ENCODE measurements at regions not wholly inside any gene's neighbourhood (a gene's known extent, or its start where the extent isn't known, plus 50 kb on each side); places are given as distances from the start of the nearest gene placed in this dataset.
"Not testable (repeated sequence)": the region's sequence is repeated elsewhere in the genome, so short reads cannot be mapped to it uniquely, and the experiment has no call there.

DNA sequence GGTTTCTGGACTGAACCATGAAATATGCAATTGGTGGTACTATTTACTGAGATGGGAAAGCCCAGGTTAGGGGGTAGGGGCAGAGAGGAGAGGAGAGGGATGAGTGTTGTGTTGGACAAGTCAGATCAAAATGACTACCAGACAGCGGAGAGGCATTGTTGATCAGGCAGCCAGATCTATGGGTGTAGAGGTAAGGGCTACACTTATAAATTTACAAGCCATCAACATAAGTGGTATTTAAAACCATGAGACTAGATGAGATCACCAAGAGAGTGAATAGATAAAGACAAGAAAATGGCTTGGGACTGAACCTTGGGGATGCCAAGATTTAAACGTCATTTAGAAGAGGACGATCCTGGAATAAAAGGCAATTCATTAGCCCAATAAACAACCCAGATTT lies 123.4 kb downstream of the NXPE2 start:
- intact Hi-C loops (cut with DNase I): no loop called here
- DNase-seq (ENCODE audit: low spot score): no peak

GRCh38 chr11:114802878-114803277 lies 124.6 kb downstream of the NXPE2 start:
- no peak for DNase-seq (ENCODE audit: low spot score)
- intact Hi-C loops (cut with DNase I): no loop called here

DNA sequence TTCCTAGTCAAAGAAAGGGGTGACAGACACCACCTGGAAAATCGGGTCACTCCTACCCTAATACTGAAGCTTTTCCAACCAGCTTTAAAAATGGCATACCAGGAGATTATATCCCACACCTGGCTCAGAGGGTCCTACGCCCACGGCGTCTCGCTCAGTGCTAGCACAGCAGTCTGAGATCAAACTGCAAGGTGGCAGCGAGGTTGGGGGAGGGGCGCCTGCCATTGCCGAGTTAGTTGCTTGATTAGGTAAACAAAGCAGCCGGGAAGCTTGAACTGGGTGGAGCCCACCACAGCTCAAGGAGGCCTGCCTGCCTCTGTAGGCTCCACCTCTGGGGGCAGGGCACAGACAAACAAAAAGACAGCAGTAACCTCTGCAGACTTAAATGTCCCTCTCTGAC lies 127.1 kb downstream of the NXPE2 start:
- intact Hi-C loops (cut with DNase I); DNase-seq (ENCODE audit: low spot score): not testable (repeated sequence)

DNA sequence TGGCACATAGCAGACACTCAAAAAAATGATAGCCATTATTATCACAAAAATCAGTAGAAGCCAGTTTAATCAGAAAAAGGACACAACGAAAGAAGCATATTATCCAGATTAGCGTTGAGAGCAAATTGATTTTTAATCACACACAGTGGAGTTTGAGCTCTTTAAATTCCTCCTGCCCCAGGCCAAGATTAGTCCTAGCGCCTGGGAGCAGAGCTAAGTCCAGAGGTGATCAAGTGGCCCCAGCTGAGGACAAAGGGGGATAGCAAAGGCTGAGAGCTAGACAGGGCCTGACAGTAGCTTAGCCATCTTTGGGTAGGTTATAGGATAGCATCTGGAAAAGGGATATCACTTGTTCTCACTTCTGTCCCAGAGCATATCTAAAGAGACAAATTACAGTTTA lies 133.6 kb downstream of the NXPE2 start:
- no peak for DNase-seq (ENCODE audit: low spot score)
- intact Hi-C loops (cut with DNase I): no loop called here

DNA sequence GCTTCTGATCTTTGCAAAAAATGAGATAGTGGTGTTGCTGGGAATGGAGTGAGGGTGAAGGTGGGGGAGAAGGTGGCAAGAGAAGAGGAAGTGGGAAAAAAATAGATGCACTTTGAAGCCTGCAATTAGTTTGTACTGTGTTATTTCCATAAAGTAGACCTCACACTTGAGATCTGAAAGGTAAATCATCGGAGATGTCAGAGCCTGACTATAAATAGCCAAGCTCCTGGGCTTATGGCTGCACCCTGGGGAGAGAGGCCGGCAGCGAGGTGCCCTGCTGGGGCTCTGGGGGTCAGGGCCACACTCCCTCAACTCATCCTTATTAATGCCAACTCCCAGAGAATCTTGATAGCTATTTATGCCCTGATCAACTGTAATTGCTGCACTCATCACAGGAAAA lies 134.4 kb downstream of the NXPE2 start:
- intact Hi-C loops (cut with DNase I): loop anchor here in 1 of 2 donors (1.0 kb wide), 1 partner anchor 14 kb away; no protein-coding TSS in a partner anchor
- DNase-seq (ENCODE audit: low spot score): no peak

GRCh38 chr11:114813189-114813718 lies 134.9 kb downstream of the NXPE2 start:
- DNase-seq (ENCODE audit: low spot score): no peak
- intact Hi-C loops (cut with DNase I): loop anchor here in 1 of 2 donors (1.0 kb wide), 1 partner anchor 15 kb away; no protein-coding TSS in a partner anchor

GRCh38 chr11:114815176-114815575 lies 136.8 kb downstream of the NXPE2 start:
- DNase-seq (ENCODE audit: low spot score): no peak
- intact Hi-C loops (cut with DNase I): no loop called here

DNA sequence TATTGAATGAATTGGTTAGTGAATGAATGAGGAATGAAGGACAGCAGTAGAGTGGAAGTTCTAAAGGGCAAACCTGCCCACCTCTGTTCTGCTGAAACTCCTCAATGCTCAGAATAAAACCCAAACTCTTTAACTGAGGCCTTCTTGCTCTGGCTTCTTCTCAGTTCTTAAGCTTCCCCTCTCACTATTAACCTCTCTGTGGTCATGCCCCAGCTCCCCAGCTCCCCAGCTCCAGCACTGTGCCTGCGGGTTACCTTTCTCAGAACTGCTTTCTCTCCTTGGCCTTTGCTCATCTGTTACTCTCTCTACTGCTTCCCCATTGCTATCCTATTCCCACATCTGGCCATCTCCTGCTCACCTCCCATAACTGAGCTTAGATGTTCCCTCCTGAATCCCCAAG lies 137.4 kb downstream of the NXPE2 start:
- DNase-seq (ENCODE audit: low spot score): no peak
- intact Hi-C loops (cut with DNase I): no loop called here

DNA sequence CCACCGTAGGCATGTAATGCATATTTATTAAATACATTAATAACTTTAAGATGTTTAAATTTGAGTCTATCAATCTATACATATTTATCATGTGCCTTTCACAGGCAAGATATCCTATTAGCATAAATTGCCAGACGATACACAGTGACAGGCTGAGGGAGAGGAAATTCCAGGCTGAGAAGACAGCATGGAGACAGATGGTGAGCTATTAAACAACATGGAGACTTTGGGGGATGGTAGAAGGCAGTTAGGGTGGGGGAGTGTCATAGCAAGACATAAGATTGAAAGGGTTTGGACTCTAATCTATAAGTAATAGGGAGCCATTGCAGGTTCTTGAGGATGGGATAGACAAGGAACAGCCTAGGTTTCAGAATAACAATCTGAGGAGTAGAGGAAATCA lies 138.5 kb downstream of the NXPE2 start:
- intact Hi-C loops (cut with DNase I): no loop called here

GRCh38 chr11:114818382-114818781 lies 140.1 kb downstream of the NXPE2 start:
- intact Hi-C loops (cut with DNase I): no loop called here

More for the DNA sequence above, 138.5 kb downstream of the NXPE2 start:
- DNase-seq (ENCODE audit: low spot score): no peak

DNA sequence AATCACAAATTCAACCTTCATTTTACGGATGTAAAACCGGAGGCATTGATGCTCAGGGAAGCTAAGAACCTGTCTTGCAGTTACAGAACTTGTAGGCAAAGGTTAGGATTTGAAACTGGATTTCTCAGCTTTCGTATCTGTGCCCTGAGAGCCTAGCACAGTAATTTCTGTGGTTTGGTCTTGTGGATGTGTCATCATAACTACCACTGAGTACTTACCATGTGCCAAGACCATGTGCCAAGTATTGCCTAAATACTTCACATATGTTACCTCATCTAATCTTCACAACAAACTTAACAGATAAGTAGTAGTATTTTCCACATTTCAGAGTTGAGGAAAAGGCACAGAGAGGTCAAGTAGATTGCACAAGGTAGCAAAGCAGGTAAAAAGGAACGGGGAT lies 140.7 kb downstream of the NXPE2 start:
- intact Hi-C loops (cut with DNase I): no loop called here
- DNase-seq (ENCODE audit: low spot score): no peak

More at GRCh38 chr11:114818382-114818781, 140.1 kb downstream of the NXPE2 start:
- DNase-seq (ENCODE audit: low spot score): no peak

DNA sequence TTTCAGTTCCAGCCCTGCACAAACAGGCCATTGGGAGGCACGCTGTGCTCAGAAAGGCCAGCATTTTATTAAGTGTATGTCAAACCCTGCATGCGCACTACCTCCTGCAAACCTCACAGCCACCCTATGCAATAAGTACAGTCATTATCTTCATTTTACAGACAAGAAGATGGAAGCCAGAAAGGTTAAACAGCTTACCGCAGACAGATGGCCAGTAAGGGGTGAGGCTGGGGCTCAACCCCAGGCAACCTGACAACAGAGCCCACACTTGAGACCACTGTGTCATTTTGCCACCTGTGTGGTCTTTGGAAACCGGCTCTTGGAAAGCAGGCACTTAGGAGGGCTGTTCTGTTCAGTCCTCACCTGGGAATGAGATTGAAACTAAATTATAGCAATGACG lies 142.3 kb downstream of the NXPE2 start:
- intact Hi-C loops (cut with DNase I): no loop called here
- no peak for DNase-seq (ENCODE audit: low spot score)

- DNase-seq (ENCODE audit: low spot score): no peak
- intact Hi-C loops (cut with DNase I): no loop called here
Observed at GRCh38 chr11:114821621-114822412, 143.5 kb downstream of the NXPE2 start.

DNA sequence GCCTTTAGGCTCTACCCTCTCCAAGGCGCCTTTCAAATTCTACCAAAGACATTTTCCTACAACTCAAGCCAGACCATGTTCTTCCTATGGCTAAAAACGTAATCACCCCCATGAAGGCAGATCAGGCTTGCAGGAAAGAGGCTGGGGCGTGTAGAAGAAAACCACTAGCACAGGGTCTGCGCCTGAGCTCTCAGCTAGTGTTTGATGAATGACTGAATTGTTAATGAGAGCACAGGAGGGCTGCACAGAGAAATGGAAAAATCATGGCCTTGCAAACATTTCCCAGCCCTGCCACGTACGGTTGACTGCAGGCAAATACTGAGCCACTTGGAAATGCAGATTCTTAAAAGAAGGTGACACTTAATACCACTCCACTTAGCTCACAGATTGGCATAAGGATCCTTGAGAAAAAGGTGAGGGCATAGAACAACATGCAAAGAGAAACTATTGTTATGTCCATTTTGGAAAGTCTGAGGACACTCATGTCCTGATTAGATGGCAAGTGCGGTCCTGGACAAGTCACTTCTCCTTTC lies 148.6 kb downstream of the NXPE2 start:
- intact Hi-C loops (cut with DNase I): no loop called here

DNA sequence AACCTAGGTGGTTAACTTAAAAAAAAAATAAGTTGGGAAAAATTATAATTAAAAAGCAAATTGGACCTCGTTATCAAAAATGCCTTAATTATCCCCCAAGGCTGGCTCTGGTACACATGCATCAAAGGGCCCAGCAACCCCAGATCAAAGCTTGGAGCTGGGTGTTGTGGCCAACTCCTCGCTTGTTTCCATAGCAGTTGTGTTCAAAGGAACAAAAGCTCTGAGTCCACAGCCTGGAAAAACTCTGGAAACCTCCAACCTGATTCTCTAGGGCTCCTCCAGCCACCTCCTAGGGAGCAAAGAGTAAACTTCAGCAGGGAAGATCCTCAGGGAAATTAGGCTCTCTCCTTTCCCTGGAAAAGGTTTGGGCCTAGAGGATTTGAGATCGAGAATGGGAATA lies 149.4 kb downstream of the NXPE2 start:
- DNase-seq (ENCODE audit: low spot score): no peak
- intact Hi-C loops (cut with DNase I): no loop called here

More for the DNA sequence above, 148.6 kb downstream of the NXPE2 start:
- DNase-seq (ENCODE audit: low spot score): no peak

DNA sequence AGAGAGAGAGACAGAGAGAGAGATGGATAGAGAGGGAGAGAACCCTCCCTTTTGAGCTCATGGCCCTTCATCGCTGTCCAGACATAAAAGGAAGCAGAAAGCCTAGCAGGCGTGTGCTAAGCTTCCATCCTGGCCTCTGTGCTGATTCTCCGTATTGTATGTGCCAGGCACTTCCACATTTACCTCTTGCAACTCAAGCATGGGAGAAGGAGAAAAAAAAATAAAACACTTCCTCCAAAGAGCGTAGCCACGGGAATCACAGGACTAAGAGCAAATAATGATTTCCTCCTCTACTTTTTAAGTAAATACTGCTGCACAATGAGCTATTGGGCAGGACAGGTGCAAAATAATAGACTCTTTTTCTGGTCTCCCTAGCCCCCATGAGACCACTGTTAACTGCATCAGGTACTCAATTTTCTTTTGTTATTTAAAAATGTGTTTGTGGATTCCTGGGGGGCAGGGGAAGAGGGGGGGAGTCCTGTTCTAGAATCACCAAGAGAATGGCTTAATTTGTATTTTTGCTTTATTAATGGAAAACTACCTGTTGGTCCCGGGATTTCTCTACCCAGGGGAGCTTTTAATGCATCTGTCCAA lies 154.3 kb downstream of the NXPE2 start:
- intact Hi-C loops (cut with DNase I): no loop called here
- no peak for DNase-seq (ENCODE audit: low spot score)

GRCh38 chr11:114836161-114836560 lies 157.8 kb downstream of the NXPE2 start:
- no peak for DNase-seq (ENCODE audit: low spot score)
- intact Hi-C loops (cut with DNase I): no loop called here

GRCh38 chr11:114844896-114845295 lies 166.6 kb downstream of the NXPE2 start:
- intact Hi-C loops (cut with DNase I): no loop called here
- no peak for DNase-seq (ENCODE audit: low spot score)

- DNase-seq (ENCODE audit: low spot score): no peak
Observed at GRCh38 chr11:114845766-114846415, 167.6 kb downstream of the NXPE2 start.

GRCh38 chr11:114846416-114846791 lies 168.1 kb downstream of the NXPE2 start:
- no peak for DNase-seq (ENCODE audit: low spot score)
- intact Hi-C loops (cut with DNase I): no loop called here

More at GRCh38 chr11:114845766-114846415, 167.6 kb downstream of the NXPE2 start:
- intact Hi-C loops (cut with DNase I): no loop called here
